OCI-LY3 (cell line): ENCODE measurements at regions not wholly inside any gene's neighbourhood (a gene's known extent, or its start where the extent isn't known, plus 50 kb on each side); places are given as distances from the start of the nearest gene placed in this dataset.

Experiments used
- H2AFZ ChIP-seq: fragments of 200-600, 300-600 bp; shearing (Covaris generic); 2 replicates; pipeline ENCODE4 v1.6.0; 2014; ENCODE audit warnings: antibody characterized with exemption, low read depth, low read length
- H3K27ac ChIP-seq: fragments of 200-600, 300-600 bp; sonication (generic); 2 replicates; pipeline ENCODE4 v1.5.1; 2014; ENCODE audit warnings: mild to moderate bottlenecking, low read length, moderate library complexity, mixed read lengths
- H3K27me3 ChIP-seq: fragments of 200-600, 300-600 bp; sonication (generic); 2 replicates; pipeline ENCODE4 v1.6.1; 2014; ENCODE audit warnings: low read depth, low read length, mixed read lengths
- H3K36me3 ChIP-seq: fragments of 200-600, 300-600 bp; sonication (generic); replicated peaks from 2 replicates; pipeline ENCODE3; 2014; ENCODE audit warnings: low read depth, low read length, mixed read lengths
- H3K4me1 ChIP-seq: fragments of 300-600, 200-600 bp; sonication (generic); 2 replicates; pipeline ENCODE4 v1.6.1; 2014; ENCODE audit warnings: low read length, mixed read lengths
- H3K4me2 ChIP-seq: fragments of 200-600, 300-600 bp; sonication (generic); 2 replicates; pipeline ENCODE4 v1.6.1; 2014; ENCODE audit warnings: low read length, mixed read lengths
- H3K4me3 ChIP-seq: fragments of 300-600, 200-600 bp; sonication (generic); 2 replicates; pipeline ENCODE4 v1.5.1; 2014; ENCODE audit warnings: antibody characterized with exemption, mild to moderate bottlenecking, low read length, moderate library complexity
- H3K79me2 ChIP-seq: fragments of 300-600, 200-600 bp; shearing (Covaris generic); 2 replicates; pipeline ENCODE4 v1.6.1; 2014; ENCODE audit warnings: mild to moderate bottlenecking, low read length, mixed read lengths
- H3K9ac ChIP-seq: fragments of 300-600, 200-600 bp; shearing (Covaris generic); 2 replicates; pipeline ENCODE4 v1.6.0; 2014; ENCODE audit warnings: mild to moderate bottlenecking, low read length, moderate library complexity
- H3K9me3 ChIP-seq: fragments of 200-600, 300-600 bp; shearing (Covaris generic); 2 replicates; pipeline ENCODE4 v1.6.1; 2014; ENCODE audit warnings: low read length, mixed read lengths; ENCODE audit not compliant: insufficient read depth
- H4K20me1 ChIP-seq: fragments of 200-600, 300-600 bp; sonication (generic); 2 replicates; pipeline ENCODE4 v1.6.1; 2016; ENCODE audit warnings: low read length, mixed read lengths; ENCODE audit not compliant: insufficient read depth
- CTCF ChIP-seq: fragments of 200-600, 300-600 bp; sonication (generic); IDR thresholded peaks from 2 replicates; pipeline ENCODE4 v1.5.1; 2014; ENCODE audit warnings: antibody characterized with exemption, low read length, low read depth
- EZH2phosphoT487 ChIP-seq: fragments of 200-600 bp; shearing (Covaris generic); IDR thresholded peaks from 2 replicates; pipeline ENCODE4 v1.6.1; 2018; ENCODE audit warnings: antibody characterized with exemption, mixed run types, low read depth

GRCh38 chr18:14905350-14905749 is 157.4 kb downstream of the ANKRD30B start:
- no peaks in the 10 kb centered on the region for H3K4me1 ChIP-seq
- no peak overlapping the region for H2AFZ ChIP-seq
- H3K79me2 ChIP-seq: no peaks in the 10 kb centered on the region
- H3K9me3 ChIP-seq: no peaks in the 10 kb centered on the region
- no peaks in the 10 kb centered on the region for H3K36me3 ChIP-seq
- H3K9ac ChIP-seq: no peak overlapping the region
- H4K20me1 ChIP-seq: no peaks in the 10 kb centered on the region
- H3K4me3 ChIP-seq: no peak overlapping the region
- TF ChIP-seq CTCF (no peak), EZH2phosphoT487 (no peak)
- no peak overlapping the region for H3K27ac ChIP-seq
- H3K4me2 ChIP-seq: no peak overlapping the region
- H3K27me3 ChIP-seq: no peaks in the 10 kb centered on the region

- no peaks in the 10 kb centered on the region for H3K27me3 ChIP-seq
- no peaks in the 10 kb centered on the region for H3K4me1 ChIP-seq
- no peak overlapping the region for H3K9ac ChIP-seq
- no peak overlapping the region for H3K27ac ChIP-seq
- H4K20me1 ChIP-seq: no peaks in the 10 kb centered on the region
- no peak overlapping the region for H2AFZ ChIP-seq
- no peaks in the 10 kb centered on the region for H3K9me3 ChIP-seq
- H3K4me2 ChIP-seq: no peak overlapping the region
- H3K79me2 ChIP-seq: no peaks in the 10 kb centered on the region
- TF ChIP-seq CTCF (no peak), EZH2phosphoT487 (no peak)
- no peaks in the 10 kb centered on the region for H3K36me3 ChIP-seq
- H3K4me3 ChIP-seq: no peak overlapping the region
Observed at GRCh38 chr18:14905979-14906378, 158.0 kb downstream of the ANKRD30B start.

- no peak overlapping the region for H2AFZ ChIP-seq
- no peaks in the 10 kb centered on the region for H3K27me3 ChIP-seq
- H3K4me3 ChIP-seq: no peak overlapping the region
- no peaks in the 10 kb centered on the region for H3K36me3 ChIP-seq
- H4K20me1 ChIP-seq: no peaks in the 10 kb centered on the region
- TF ChIP-seq EZH2phosphoT487 (no peak), CTCF (no peak)
- no peaks in the 10 kb centered on the region for H3K4me1 ChIP-seq
- H3K27ac ChIP-seq: no peak overlapping the region
- no peaks in the 10 kb centered on the region for H3K79me2 ChIP-seq
- H3K9me3 ChIP-seq: no peaks in the 10 kb centered on the region
- no peak overlapping the region for H3K9ac ChIP-seq
- H3K4me2 ChIP-seq: no peak overlapping the region
Observed at GRCh38 chr18:14907420-14907819, 159.4 kb downstream of the ANKRD30B start.

GRCh38 chr18:14908541-14908940 is 160.6 kb downstream of the ANKRD30B start:
- Histone ChIP-seq H3K9ac (no peak overlapping the region), H3K4me1 (no peaks in the 10 kb centered on the region), H3K27ac (no peak overlapping the region), H3K9me3 (no peaks in the 10 kb centered on the region), H4K20me1 (no peaks in the 10 kb centered on the region), H3K4me3 (no peak overlapping the region), H2AFZ (no peak overlapping the region), H3K27me3 (no peaks in the 10 kb centered on the region), H3K79me2 (no peaks in the 10 kb centered on the region), H3K36me3 (no peaks in the 10 kb centered on the region), H3K4me2 (no peak overlapping the region)
- TF ChIP-seq EZH2phosphoT487: no peak
- TF ChIP-seq CTCF: no peak
